ENCODE measurements at regions not wholly inside any gene's neighbourhood (a gene's known extent, or its start where the extent isn't known, plus 50 kb on each side); places are given as distances from the start of the nearest gene placed in this dataset.

DNA sequence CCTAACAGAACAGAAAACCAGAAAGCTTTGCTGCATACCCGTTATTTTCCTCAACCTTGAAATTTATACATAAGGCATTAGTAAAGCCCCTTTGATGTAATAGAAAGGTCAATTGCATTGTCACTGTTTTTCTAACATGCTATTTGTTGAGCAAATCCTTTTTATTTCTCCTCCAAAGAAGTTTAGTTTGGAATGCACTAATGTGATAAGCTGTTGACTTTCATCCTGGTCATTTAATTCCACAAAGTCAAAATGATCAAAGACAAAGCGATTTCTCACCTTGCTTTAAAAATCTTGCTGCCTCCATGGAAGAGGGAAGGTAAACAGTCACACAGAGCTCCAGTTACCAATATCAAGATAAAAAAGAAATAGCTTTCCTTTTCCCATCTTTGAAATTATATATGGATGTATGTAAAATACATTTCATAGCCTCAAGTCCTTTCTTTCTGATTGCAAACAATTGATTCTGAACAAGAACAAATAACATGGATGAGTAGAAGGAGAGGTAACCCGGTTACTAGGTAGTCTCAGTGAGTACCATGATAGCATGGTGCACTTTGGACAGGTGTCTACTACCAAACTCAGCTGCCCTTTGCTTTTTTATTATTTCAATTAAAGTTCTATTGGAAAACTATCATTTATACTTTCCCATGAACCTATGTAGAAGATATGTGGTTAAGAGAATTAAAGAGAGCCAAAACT, 452.7 kb downstream of the STK39 start:
- H3K9ac ChIP-seq (ENCODE audit: low read length), result no peak overlapping the region
- H4K20me1 ChIP-seq (ENCODE audit: insufficient read depth), result no peaks in the 10 kb centered on the region
- no peaks in the 10 kb centered on the region for H3K9me2 ChIP-seq (ENCODE audit: insufficient read depth, low read length)
- no peak overlapping the region for H3K4me2 ChIP-seq (ENCODE audit: low read length)
- no peak for TF ChIP-seq EP300 (conservative IDR thresholded peaks at IDR 0.05; ENCODE audit: poor library complexity, severe bottlenecking)
- TF ChIP-seq SMC3 (conservative IDR thresholded peaks at IDR 0.05; ENCODE audit: poor library complexity), result no peak
- no peak for TF ChIP-seq POLR2AphosphoS5 (IDR thresholded peaks at IDR 0.05)
- TF ChIP-seq, protein P1, sequence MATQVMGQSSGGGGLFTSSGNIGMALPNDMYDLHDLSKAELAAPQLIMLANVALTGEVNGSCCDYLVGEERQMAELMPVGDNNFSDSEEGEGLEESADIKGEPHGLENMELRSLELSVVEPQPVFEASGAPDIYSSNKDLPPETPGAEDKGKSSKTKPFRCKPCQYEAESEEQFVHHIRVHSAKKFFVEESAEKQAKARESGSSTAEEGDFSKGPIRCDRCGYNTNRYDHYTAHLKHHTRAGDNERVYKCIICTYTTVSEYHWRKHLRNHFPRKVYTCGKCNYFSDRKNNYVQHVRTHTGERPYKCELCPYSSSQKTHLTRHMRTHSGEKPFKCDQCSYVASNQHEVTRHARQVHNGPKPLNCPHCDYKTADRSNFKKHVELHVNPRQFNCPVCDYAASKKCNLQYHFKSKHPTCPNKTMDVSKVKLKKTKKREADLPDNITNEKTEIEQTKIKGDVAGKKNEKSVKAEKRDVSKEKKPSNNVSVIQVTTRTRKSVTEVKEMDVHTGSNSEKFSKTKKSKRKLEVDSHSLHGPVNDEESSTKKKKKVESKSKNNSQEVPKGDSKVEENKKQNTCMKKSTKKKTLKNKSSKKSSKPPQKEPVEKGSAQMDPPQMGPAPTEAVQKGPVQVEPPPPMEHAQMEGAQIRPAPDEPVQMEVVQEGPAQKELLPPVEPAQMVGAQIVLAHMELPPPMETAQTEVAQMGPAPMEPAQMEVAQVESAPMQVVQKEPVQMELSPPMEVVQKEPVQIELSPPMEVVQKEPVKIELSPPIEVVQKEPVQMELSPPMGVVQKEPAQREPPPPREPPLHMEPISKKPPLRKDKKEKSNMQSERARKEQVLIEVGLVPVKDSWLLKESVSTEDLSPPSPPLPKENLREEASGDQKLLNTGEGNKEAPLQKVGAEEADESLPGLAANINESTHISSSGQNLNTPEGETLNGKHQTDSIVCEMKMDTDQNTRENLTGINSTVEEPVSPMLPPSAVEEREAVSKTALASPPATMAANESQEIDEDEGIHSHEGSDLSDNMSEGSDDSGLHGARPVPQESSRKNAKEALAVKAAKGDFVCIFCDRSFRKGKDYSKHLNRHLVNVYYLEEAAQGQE (IDR thresholded peaks at IDR 0.05; ENCODE audit: borderline replicate concordance), result no peak
- no peak for TF ChIP-seq EZH2 (IDR thresholded peaks at IDR 0.05; ENCODE audit: borderline replicate concordance, insufficient read depth, low read length, poor library complexity, severe bottlenecking)
- no peak for TF ChIP-seq RAD21 (conservative IDR thresholded peaks at IDR 0.05)
- TF ChIP-seq MXI1 (conservative IDR thresholded peaks at IDR 0.05; ENCODE audit: poor library complexity, severe bottlenecking), result no peak
- TF ChIP-seq, protein P2, sequence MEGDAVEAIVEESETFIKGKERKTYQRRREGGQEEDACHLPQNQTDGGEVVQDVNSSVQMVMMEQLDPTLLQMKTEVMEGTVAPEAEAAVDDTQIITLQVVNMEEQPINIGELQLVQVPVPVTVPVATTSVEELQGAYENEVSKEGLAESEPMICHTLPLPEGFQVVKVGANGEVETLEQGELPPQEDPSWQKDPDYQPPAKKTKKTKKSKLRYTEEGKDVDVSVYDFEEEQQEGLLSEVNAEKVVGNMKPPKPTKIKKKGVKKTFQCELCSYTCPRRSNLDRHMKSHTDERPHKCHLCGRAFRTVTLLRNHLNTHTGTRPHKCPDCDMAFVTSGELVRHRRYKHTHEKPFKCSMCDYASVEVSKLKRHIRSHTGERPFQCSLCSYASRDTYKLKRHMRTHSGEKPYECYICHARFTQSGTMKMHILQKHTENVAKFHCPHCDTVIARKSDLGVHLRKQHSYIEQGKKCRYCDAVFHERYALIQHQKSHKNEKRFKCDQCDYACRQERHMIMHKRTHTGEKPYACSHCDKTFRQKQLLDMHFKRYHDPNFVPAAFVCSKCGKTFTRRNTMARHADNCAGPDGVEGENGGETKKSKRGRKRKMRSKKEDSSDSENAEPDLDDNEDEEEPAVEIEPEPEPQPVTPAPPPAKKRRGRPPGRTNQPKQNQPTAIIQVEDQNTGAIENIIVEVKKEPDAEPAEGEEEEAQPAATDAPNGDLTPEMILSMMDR (IDR thresholded peaks at IDR 0.05; ENCODE audit: poor library complexity, severe bottlenecking), result no peak
- TF ChIP-seq TAF1 (IDR thresholded peaks at IDR 0.05; ENCODE audit: low read depth), result no peak
- H3K4me3 ChIP-seq (ENCODE audit: low read length), result no peak overlapping the region
- H3K27ac ChIP-seq (ENCODE audit: low read length), result no peak overlapping the region
- no peaks in the 10 kb centered on the region for H3K36me3 ChIP-seq (ENCODE audit: insufficient read depth, low read length)
- H2AFZ ChIP-seq (ENCODE audit: low read depth, low read length), result no peak overlapping the region
- H3K9me3 ChIP-seq (ENCODE audit: low read length), result no peaks in the 10 kb centered on the region
- no peaks in the 10 kb centered on the region for H3K79me2 ChIP-seq (replicated peaks; ENCODE audit: insufficient read depth, low read length)
- no peaks in the 10 kb centered on the region for H3K27me3 ChIP-seq (ENCODE audit: insufficient read depth, low read depth, low read length)
- no peaks in the 10 kb centered on the region for H3F3A ChIP-seq (ENCODE audit: insufficient read depth, low read length, poor library complexity, severe bottlenecking)

DNA sequence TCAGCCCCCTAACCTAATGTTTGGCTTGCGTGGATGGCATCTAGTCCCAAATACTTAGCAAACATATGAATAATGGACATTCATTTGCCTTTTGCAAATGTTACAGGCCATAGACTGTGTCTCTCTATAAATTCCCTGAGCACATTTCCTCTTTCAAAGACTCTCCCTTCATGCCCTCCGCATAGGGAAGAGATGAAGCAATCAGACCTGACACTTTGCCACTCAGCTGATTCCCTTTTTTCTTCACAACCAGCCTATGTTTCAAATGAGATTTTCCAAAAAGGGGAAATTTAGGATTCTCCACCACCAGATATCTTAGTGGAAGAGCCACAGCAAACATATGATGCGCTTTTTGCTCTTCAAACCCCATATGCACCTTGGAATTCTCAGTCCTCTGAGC, 453.7 kb downstream of the STK39 start:
- Histone ChIP-seq H4K20me1 (ENCODE audit: insufficient read depth) (no peaks in the 10 kb centered on the region), H3K79me2 (replicated peaks; ENCODE audit: insufficient read depth, low read length) (no peaks in the 10 kb centered on the region), H3K4me2 (ENCODE audit: low read length) (no peak overlapping the region), H3K36me3 (ENCODE audit: insufficient read depth, low read length) (no peaks in the 10 kb centered on the region), H3K9ac (ENCODE audit: low read length) (no peak overlapping the region), H3K4me3 (ENCODE audit: low read length) (no peak overlapping the region), H3K27ac (ENCODE audit: low read length) (no peak overlapping the region), H2AFZ (ENCODE audit: low read depth, low read length) (no peak overlapping the region), H3K9me2 (ENCODE audit: insufficient read depth, low read length) (no peaks in the 10 kb centered on the region), H3K27me3 (ENCODE audit: insufficient read depth, low read depth, low read length) (no peaks in the 10 kb centered on the region), H3F3A (ENCODE audit: insufficient read depth, low read length, poor library complexity, severe bottlenecking) (no peaks in the 10 kb centered on the region), H3K9me3 (ENCODE audit: low read length) (no peaks in the 10 kb centered on the region)
- TF ChIP-seq RAD21 (conservative IDR thresholded peaks at IDR 0.05) (no peak), EP300 (conservative IDR thresholded peaks at IDR 0.05; ENCODE audit: poor library complexity, severe bottlenecking) (no peak), SMC3 (conservative IDR thresholded peaks at IDR 0.05; ENCODE audit: poor library complexity) (no peak), EZH2 (IDR thresholded peaks at IDR 0.05; ENCODE audit: borderline replicate concordance, insufficient read depth, low read length, poor library complexity, severe bottlenecking) (no peak), TAF1 (IDR thresholded peaks at IDR 0.05; ENCODE audit: low read depth) (no peak), POLR2AphosphoS5 (IDR thresholded peaks at IDR 0.05) (no peak), MXI1 (conservative IDR thresholded peaks at IDR 0.05; ENCODE audit: poor library complexity, severe bottlenecking) (no peak)
- TF ChIP-seq, protein P1 (IDR thresholded peaks at IDR 0.05; ENCODE audit: borderline replicate concordance), result no peak
- TF ChIP-seq, protein P2 (IDR thresholded peaks at IDR 0.05; ENCODE audit: poor library complexity, severe bottlenecking), result no peak

Data from neural cell (in vitro differentiated cells).